Spinal cord (tissue), 9 donors: ENCODE measurements at regions not wholly inside any gene's neighbourhood (a gene's known extent, or its start where the extent isn't known, plus 50 kb on each side); places are given as distances from the start of the nearest gene placed in this dataset.

Experiments
- DNase-seq, 6 donors: peaks; one replicate each; pipeline versions ENCODE4 v3.0.0 to v3.0.0-alpha.2; 2013 to 2015; ENCODE audit warnings: low spot score in 6 of 6, low read depth in 4 of 6
- H3K27ac ChIP-seq: one replicate; pipeline ENCODE4 v1.5.1; 2013; ENCODE audit warnings: low read depth, low read length, control low read depth
- H3K27me3 ChIP-seq: one replicate; pipeline ENCODE4 v1.6.1; 2013; ENCODE audit warnings: low read length; ENCODE audit not compliant: control insufficient read depth, insufficient read depth
- H3K36me3 ChIP-seq: one replicate; pipeline ENCODE4 v1.6.1; 2013; ENCODE audit warnings: low read length; ENCODE audit not compliant: control insufficient read depth, insufficient read depth
- H3K4me1 ChIP-seq: one replicate; pipeline ENCODE4 v1.6.1; 2013; ENCODE audit warnings: low read length; ENCODE audit not compliant: control insufficient read depth, insufficient read depth
- H3K4me3 ChIP-seq: one replicate; pipeline ENCODE4 v1.5.1; 2013; ENCODE audit warnings: low read depth, low read length, control low read depth
- H3K9me3 ChIP-seq: one replicate; pipeline ENCODE4 v1.6.1; 2013; ENCODE audit warnings: low read length; ENCODE audit not compliant: control insufficient read depth, insufficient read depth
- WGBS: methylation state at CpG from one replicate; pipeline ENCODE4 v1.1.5; 2013; ENCODE audit warnings: missing lambda C conversion rate; ENCODE audit not compliant: insufficient coverage; 5-methylcytosine and 5-hydroxymethylcytosine counted together
- donor health status: healthy.

DNA sequence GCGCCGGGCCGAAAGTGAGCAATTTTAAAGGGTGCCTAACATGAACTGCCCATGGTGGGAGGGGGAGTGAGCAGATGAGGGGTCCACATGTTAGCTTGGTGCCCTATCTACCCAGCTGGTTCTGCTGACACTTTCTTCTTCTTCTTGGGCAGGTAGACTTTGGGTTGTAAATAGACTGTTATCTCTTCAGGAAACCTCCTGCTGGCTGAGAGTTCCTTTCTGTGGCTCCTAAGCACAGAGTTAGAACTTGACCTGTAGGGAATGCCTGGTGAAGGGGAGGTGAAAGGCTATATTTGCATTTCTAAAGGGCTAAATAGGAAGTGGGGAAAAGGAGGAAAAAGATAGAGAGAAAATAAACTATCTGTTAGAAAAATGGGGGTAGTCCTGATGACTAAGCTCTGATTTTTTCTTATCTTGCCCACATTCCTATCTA is 521.4 kb upstream of the TGFBR2 start:
- Histone ChIP-seq H3K4me3 (no peak overlapping the region), H3K27me3 (no peaks in the 10 kb centered on the region), H3K27ac (no peak overlapping the region), H3K9me3 (no peaks in the 10 kb centered on the region), H3K36me3 (no peaks in the 10 kb centered on the region), H3K4me1 (no peaks in the 10 kb centered on the region)
- no peak for DNase-seq
- 56% methylated on average over 3 of the region's 3 CpGs for WGBS

DNA sequence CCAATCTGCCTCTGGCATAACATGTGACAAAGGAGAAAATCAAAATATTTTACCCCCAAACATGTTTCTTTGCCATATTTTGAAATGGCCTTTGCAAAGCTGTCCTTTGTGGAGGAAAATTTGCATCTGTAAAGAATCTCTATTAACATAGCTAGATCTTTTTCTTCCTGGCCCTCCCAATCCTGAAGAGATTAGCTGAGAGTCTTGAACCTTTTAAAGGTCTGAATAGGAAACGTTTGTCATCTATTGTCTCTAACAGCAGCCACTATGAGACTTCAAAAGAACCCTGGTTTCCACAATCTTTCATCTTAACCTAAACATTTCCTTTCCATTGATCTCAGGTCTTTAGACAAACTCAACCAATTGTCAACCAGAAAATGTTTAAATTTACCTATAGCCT is 520.9 kb upstream of the TGFBR2 start:
- no peaks in the 10 kb centered on the region for H3K36me3 ChIP-seq

DNA sequence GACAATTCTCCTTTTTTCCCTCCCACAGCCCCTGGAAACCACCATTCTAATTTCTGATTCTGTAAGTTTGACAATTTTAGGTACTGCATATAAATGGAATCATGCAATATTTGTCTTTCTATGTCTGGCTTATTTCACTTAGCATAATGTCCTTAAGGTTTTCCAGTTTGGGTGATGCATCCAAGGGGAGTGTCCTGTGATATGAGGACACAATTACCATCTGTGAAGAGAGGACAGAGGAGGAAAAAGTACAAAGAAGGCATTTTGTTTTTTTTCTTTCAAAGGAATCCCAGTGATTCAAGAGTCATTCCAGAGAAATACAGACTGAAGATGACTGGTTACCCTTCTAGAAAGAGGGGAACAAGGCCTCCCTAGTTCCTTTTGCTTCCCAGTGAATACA is 514.7 kb upstream of the TGFBR2 start:
- no peak overlapping the region for H3K27ac ChIP-seq
- no peaks in the 10 kb centered on the region for H3K4me1 ChIP-seq
- no peaks in the 10 kb centered on the region for H3K27me3 ChIP-seq
- H3K9me3 ChIP-seq: no peaks in the 10 kb centered on the region
- H3K4me3 ChIP-seq: no peak overlapping the region
- H3K36me3 ChIP-seq: no peaks in the 10 kb centered on the region
- DNase-seq: no peak

More for the DNA sequence above, 520.9 kb upstream of the TGFBR2 start:
- WGBS: no CpG with 5 or more reads among the region's 1 CpG
- no peak for DNase-seq
- H3K27ac ChIP-seq: no peak overlapping the region
- H3K9me3 ChIP-seq: no peaks in the 10 kb centered on the region
- H3K4me3 ChIP-seq: no peak overlapping the region
- no peaks in the 10 kb centered on the region for H3K27me3 ChIP-seq
- no peaks in the 10 kb centered on the region for H3K4me1 ChIP-seq

- H3K27ac ChIP-seq: no peak overlapping the region
- no CpG with 5 or more reads among the region's 2 CpGs for WGBS
- H3K4me3 ChIP-seq: no peak overlapping the region
- no peak for DNase-seq
- H3K36me3 ChIP-seq: no peaks in the 10 kb centered on the region
- no peaks in the 10 kb centered on the region for H3K4me1 ChIP-seq
- H3K9me3 ChIP-seq: no peaks in the 10 kb centered on the region
- H3K27me3 ChIP-seq: no peaks in the 10 kb centered on the region
Measured at GRCh38 chr3:30097022-30097650, 509.3 kb upstream of the TGFBR2 start.

DNA sequence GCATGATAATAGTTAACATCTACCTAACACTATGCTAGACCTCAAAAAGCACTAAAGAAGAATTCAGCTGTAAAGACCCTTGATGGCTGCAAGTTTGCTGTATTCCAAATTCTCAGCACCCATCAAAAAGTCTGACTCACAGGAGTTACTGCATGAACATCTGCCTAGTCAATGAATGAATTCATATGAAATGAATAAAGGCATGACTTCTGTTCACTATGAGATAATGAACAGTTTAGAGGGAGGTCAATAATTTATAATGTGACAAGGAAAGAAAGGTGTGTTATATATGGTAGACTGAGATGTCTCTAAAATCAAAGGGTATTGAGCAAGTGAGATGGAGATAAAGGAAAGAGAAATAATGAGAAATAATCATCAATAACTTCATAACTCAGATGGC is 508.2 kb upstream of the TGFBR2 start:
- no peaks in the 10 kb centered on the region for H3K4me1 ChIP-seq
- DNase-seq: no peak
- H3K4me3 ChIP-seq: no peak overlapping the region
- H3K27me3 ChIP-seq: no peaks in the 10 kb centered on the region
- H3K36me3 ChIP-seq: no peaks in the 10 kb centered on the region
- no peak overlapping the region for H3K27ac ChIP-seq
- H3K9me3 ChIP-seq: no peaks in the 10 kb centered on the region

DNA sequence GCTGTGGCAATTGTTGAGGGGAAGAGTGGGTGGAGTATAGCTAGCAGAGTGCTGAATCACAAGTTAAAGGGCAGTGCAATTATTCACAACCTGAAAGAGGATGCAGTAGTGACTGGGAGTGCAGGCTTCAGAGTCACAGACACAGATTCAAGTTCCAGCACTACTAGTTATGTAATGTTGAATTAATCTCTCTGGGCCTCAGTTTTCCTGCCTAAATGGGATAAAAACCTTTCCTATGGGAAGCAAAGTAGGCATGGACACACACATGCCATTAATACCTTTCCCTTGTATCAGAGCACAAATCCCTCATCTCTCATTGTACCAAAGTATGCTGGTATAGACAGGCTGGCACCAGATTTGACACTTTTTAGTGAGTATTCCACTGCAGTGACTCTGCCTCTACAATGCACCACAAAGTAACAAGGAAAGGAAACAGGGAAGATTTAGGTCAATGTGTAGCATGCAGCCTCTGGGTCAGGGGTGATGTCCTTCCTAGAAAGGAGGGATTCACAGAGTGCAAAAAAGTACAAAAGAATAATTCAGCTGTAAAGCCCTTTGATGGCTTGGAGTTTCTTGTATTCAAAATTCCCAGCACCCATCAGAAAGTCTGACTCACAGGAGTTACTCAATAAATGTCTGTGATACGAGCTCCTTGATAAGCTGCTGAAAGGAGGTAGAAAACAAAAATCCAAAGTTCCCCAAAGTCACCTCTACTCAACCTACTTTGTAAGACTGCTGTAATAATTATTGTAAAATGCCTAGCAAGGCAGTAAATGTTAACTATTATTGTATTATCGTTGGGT is 507.5 kb upstream of the TGFBR2 start:
- Histone ChIP-seq H3K9me3 (no peaks in the 10 kb centered on the region), H3K36me3 (no peaks in the 10 kb centered on the region), H3K4me1 (no peaks in the 10 kb centered on the region), H3K4me3 (no peak overlapping the region), H3K27me3 (no peaks in the 10 kb centered on the region), H3K27ac (no peak overlapping the region)
- no CpG with 5 or more reads among the region's 2 CpGs for WGBS
- DNase-seq: no peak

DNA sequence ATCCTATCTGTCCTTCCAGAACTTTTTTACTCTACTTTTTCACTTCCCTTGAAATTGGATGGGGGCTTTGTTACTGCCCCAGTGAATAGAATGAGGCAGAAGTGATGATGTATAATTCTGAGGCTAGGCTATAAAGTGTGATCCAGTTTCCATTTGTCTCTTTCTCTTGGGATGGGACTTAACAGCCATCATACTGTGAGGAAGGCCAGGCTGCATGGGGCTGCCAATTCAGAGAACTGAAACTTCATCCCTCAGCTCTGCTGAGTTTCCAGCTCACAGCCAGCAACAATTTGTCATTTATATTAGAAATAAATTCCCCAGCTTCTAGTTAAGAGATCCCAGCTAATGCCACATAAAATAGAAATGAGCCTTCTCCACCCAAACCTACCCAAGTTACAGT is 504.0 kb upstream of the TGFBR2 start:
- H3K4me1 ChIP-seq: no peaks in the 10 kb centered on the region
- no peak for DNase-seq
- H3K27ac ChIP-seq: no peak overlapping the region
- no peaks in the 10 kb centered on the region for H3K27me3 ChIP-seq
- no peaks in the 10 kb centered on the region for H3K36me3 ChIP-seq
- H3K4me3 ChIP-seq: no peak overlapping the region
- no peaks in the 10 kb centered on the region for H3K9me3 ChIP-seq

DNA sequence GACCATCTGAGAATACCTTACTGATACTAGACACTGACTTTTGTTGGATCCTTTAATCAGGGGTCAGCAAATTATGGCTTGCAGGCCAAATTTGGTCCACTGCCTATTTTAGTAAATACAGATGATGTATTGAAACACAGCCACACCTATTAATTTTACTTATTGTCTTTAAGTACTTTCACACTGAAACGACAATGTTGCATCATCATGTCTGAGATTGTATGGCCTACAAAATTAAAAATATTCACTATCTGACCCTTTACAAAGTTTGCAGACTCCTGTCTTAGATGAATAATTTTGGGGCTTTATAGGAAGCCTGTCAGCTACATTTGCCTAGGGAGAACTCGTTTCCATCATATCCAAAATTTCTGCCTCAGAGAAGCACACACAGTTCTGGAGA is 503.2 kb upstream of the TGFBR2 start:
- Histone ChIP-seq H3K36me3 (no peaks in the 10 kb centered on the region), H3K4me1 (no peaks in the 10 kb centered on the region), H3K27ac (no peak overlapping the region), H3K4me3 (no peak overlapping the region), H3K9me3 (no peaks in the 10 kb centered on the region), H3K27me3 (no peaks in the 10 kb centered on the region)
- DNase-seq: no peak
- WGBS: no CpG with 5 or more reads among the region's 2 CpGs

- Histone ChIP-seq H3K9me3 (no peaks in the 10 kb centered on the region), H3K27ac (no peak overlapping the region), H3K36me3 (no peaks in the 10 kb centered on the region), H3K4me1 (no peaks in the 10 kb centered on the region), H3K4me3 (no peak overlapping the region), H3K27me3 (no peaks in the 10 kb centered on the region)
- peak in 1 of 6 donors; percentile 34 for DNase-seq
- 80% methylated on average over 1 of the region's 4 CpGs for WGBS
Measured at GRCh38 chr3:30107531-30107930, 498.9 kb upstream of the TGFBR2 start.

DNA sequence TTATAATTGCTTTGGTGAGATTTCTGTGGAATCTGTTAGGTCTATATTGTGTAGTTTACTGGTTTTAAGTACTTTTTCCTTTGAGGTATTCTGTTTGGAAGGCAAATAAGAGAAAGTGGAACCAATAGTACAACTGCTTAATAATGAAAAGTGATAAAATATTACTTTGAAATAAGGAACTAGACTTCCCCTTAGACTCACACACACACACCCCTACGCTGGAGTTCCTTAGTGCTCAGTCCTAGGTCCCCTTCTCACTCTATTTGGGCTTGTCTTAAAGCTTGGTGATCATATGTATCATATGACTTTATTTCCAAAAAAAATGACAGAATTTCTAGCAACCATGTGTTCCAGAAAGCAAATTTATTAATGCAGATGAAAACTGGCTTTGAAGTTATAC is 494.0 kb upstream of the TGFBR2 start:
- WGBS: no CpG with 5 or more reads among the region's 1 CpG
- H3K4me3 ChIP-seq: no peak overlapping the region
- no peaks in the 10 kb centered on the region for H3K9me3 ChIP-seq
- DNase-seq: no peak
- no peaks in the 10 kb centered on the region for H3K27me3 ChIP-seq
- no peaks in the 10 kb centered on the region for H3K36me3 ChIP-seq
- H3K27ac ChIP-seq: no peak overlapping the region
- no peaks in the 10 kb centered on the region for H3K4me1 ChIP-seq
